MG63 (cell line): ENCODE measurements at regions not wholly inside any gene's neighbourhood (a gene's known extent, or its start where the extent isn't known, plus 50 kb on each side); places are given as distances from the start of the nearest gene placed in this dataset.

ENCODE experiments used
- DNase-seq: peaks from one replicate; pipeline ENCODE4 v3.0.0-alpha.2; 2020
- H3K27me3 ChIP-seq: fragments of 250-450 bp; sonication (Bioruptor Pico); 2 replicates; pipeline ENCODE4 v1.5.1; 2020; ENCODE audit warnings: mild to moderate bottlenecking, moderate library complexity
- H3K36me3 ChIP-seq: fragments of 250-450 bp; sonication (Bioruptor Pico); 2 replicates; pipeline ENCODE4 v1.5.1; 2020; ENCODE audit warnings: mild to moderate bottlenecking, moderate library complexity
- H3K4me3 ChIP-seq: fragments of 250-450 bp; sonication (Bioruptor Pico); 2 replicates; pipeline ENCODE4 v1.5.1; 2020; ENCODE audit warnings: mild to moderate bottlenecking, moderate library complexity
- H3K9me3 ChIP-seq: fragments of 250-450 bp; sonication (Bioruptor Pico); 2 replicates; pipeline ENCODE4 v1.5.1; 2020; ENCODE audit warnings: mild to moderate bottlenecking, moderate library complexity

- no peak for DNase-seq
- no peak overlapping the region for H3K4me3 ChIP-seq
- no peaks in the 10 kb centered on the region for H3K9me3 ChIP-seq
- no peaks in the 10 kb centered on the region for H3K36me3 ChIP-seq
- H3K27me3 ChIP-seq: no peaks in the 10 kb centered on the region
Observed at GRCh38 chr4:148747721-148748268, 305.6 kb upstream of the NR3C2 start.

- no peak for DNase-seq
- Histone ChIP-seq H3K27me3 (no peaks in the 10 kb centered on the region), H3K36me3 (no peaks in the 10 kb centered on the region), H3K9me3 (no peaks in the 10 kb centered on the region), H3K4me3 (no peak overlapping the region)
Observed at GRCh38 chr4:148740701-148741100, 298.5 kb upstream of the NR3C2 start.

GRCh38 chr4:148737061-148737770 is 295.0 kb upstream of the NR3C2 start:
- no peak for DNase-seq
- no peaks in the 10 kb centered on the region for H3K27me3 ChIP-seq
- no peak overlapping the region for H3K4me3 ChIP-seq
- H3K36me3 ChIP-seq: no peaks in the 10 kb centered on the region
- H3K9me3 ChIP-seq: no peaks in the 10 kb centered on the region

- no peak for DNase-seq
- Histone ChIP-seq H3K36me3 (no peaks in the 10 kb centered on the region), H3K4me3 (no peak overlapping the region), H3K27me3 (no peaks in the 10 kb centered on the region), H3K9me3 (no peaks in the 10 kb centered on the region)
Observed at GRCh38 chr4:148735432-148736155, 293.4 kb upstream of the NR3C2 start.

- no peaks in the 10 kb centered on the region for H3K36me3 ChIP-seq
- no peaks in the 10 kb centered on the region for H3K9me3 ChIP-seq
- no peaks in the 10 kb centered on the region for H3K27me3 ChIP-seq
- no peak overlapping the region for H3K4me3 ChIP-seq
- no peak for DNase-seq
Observed at GRCh38 chr4:148730766-148731165, 288.6 kb upstream of the NR3C2 start.

GRCh38 chr4:148730082-148730640 is 287.9 kb upstream of the NR3C2 start:
- no peak for DNase-seq
- H3K27me3 ChIP-seq: no peaks in the 10 kb centered on the region
- no peaks in the 10 kb centered on the region for H3K36me3 ChIP-seq
- H3K4me3 ChIP-seq: no peak overlapping the region
- H3K9me3 ChIP-seq: no peaks in the 10 kb centered on the region

- no peak for DNase-seq
- no peaks in the 10 kb centered on the region for H3K9me3 ChIP-seq
- no peaks in the 10 kb centered on the region for H3K27me3 ChIP-seq
- no peak overlapping the region for H3K4me3 ChIP-seq
- H3K36me3 ChIP-seq: no peaks in the 10 kb centered on the region
Observed at GRCh38 chr4:148717988-148718387, 275.8 kb upstream of the NR3C2 start.

GRCh38 chr4:148716431-148717052 is 274.3 kb upstream of the NR3C2 start:
- Histone ChIP-seq H3K9me3 (no peaks in the 10 kb centered on the region), H3K36me3 (no peaks in the 10 kb centered on the region), H3K27me3 (no peaks in the 10 kb centered on the region), H3K4me3 (no peak overlapping the region)
- no peak for DNase-seq

GRCh38 chr4:148704291-148704690 is 262.1 kb upstream of the NR3C2 start:
- Histone ChIP-seq H3K4me3 (no peak overlapping the region), H3K36me3 (no peaks in the 10 kb centered on the region), H3K27me3 (no peaks in the 10 kb centered on the region), H3K9me3 (no peaks in the 10 kb centered on the region)
- no peak for DNase-seq

GRCh38 chr4:148694702-148695101 is 252.5 kb upstream of the NR3C2 start:
- no peaks in the 10 kb centered on the region for H3K36me3 ChIP-seq
- H3K4me3 ChIP-seq: no peak overlapping the region
- no peak for DNase-seq
- no peaks in the 10 kb centered on the region for H3K9me3 ChIP-seq
- no peaks in the 10 kb centered on the region for H3K27me3 ChIP-seq

GRCh38 chr4:148693913-148694649 is 251.9 kb upstream of the NR3C2 start:
- DNase-seq: no peak
- no peaks in the 10 kb centered on the region for H3K9me3 ChIP-seq
- no peaks in the 10 kb centered on the region for H3K36me3 ChIP-seq
- H3K4me3 ChIP-seq: no peak overlapping the region
- no peaks in the 10 kb centered on the region for H3K27me3 ChIP-seq

GRCh38 chr4:148692242-148692641 is 250.0 kb upstream of the NR3C2 start:
- Histone ChIP-seq H3K9me3 (no peaks in the 10 kb centered on the region), H3K4me3 (no peak overlapping the region), H3K27me3 (no peaks in the 10 kb centered on the region), H3K36me3 (no peaks in the 10 kb centered on the region)
- DNase-seq: no peak

GRCh38 chr4:148686449-148686848 is 244.2 kb upstream of the NR3C2 start:
- H3K4me3 ChIP-seq: no peak overlapping the region
- no peaks in the 10 kb centered on the region for H3K36me3 ChIP-seq
- no peaks in the 10 kb centered on the region for H3K27me3 ChIP-seq
- DNase-seq: no peak
- no peaks in the 10 kb centered on the region for H3K9me3 ChIP-seq

GRCh38 chr4:148684638-148685037 is 242.4 kb upstream of the NR3C2 start:
- Histone ChIP-seq H3K4me3 (no peak overlapping the region), H3K27me3 (no peaks in the 10 kb centered on the region), H3K9me3 (no peaks in the 10 kb centered on the region), H3K36me3 (no peaks in the 10 kb centered on the region)
- no peak for DNase-seq

- no peak overlapping the region for H3K4me3 ChIP-seq
- no peaks in the 10 kb centered on the region for H3K27me3 ChIP-seq
- DNase-seq: no peak
- no peaks in the 10 kb centered on the region for H3K36me3 ChIP-seq
- H3K9me3 ChIP-seq: no peaks in the 10 kb centered on the region
Observed at GRCh38 chr4:148680884-148681283, 238.7 kb upstream of the NR3C2 start.

GRCh38 chr4:148676344-148676743 is 234.1 kb upstream of the NR3C2 start:
- Histone ChIP-seq H3K9me3 (no peaks in the 10 kb centered on the region), H3K27me3 (no peaks in the 10 kb centered on the region), H3K36me3 (no peaks in the 10 kb centered on the region), H3K4me3 (no peak overlapping the region)
- DNase-seq: no peak

GRCh38 chr4:148674876-148675275 is 232.7 kb upstream of the NR3C2 start:
- H3K36me3 ChIP-seq: no peaks in the 10 kb centered on the region
- DNase-seq: no peak
- H3K27me3 ChIP-seq: no peaks in the 10 kb centered on the region
- H3K4me3 ChIP-seq: no peak overlapping the region
- no peaks in the 10 kb centered on the region for H3K9me3 ChIP-seq
